GDM1 (cell line): ENCODE measurements at regions not wholly inside any gene's neighbourhood (a gene's known extent, or its start where the extent isn't known, plus 50 kb on each side); places are given as distances from the start of the nearest gene placed in this dataset.

Source experiments
- DNase-seq: peaks from one replicate; lab custom pipeline; 2025; lab: John Stamatoyannopoulos, UW

DNA sequence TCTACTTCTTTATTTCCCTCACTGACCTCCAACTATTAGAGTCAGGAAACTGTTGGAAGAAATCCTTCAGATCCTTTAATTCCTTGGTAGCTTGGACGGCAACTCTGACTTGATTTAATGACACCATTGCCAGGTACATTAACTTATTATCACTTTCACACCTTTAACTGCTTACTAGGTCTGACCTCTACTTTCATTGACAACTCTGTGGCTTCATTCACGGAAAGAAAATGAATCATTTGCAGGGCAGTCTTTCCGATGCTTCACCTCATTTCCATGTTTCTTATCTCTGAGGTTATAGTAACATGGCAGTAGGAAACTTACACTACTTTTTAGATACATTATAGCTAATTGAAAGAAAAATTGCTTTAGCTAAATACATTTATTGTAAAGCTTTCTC lies 82.6 kb upstream of the PDGFD start:
- no peak for DNase-seq

DNA sequence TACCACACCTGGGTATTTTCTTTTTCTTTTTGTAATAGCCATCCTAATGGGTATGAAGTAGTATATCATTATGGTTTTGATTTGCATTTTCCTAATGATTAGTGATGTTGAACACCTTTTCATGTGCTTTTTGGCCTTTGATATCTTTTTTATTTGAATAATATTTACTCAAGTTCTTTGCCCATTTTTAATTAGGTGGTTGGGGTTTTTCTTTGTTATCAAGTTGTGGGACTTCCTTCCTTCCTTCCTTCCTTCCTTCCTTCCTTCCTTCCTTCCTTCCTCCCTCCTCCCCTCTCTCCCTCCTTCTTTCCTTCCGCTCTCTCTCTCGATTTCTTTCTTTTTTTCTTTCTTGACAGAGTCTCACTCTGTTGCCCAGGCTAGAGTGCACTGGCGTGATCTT lies 75.0 kb upstream of the PDGFD start:
- DNase-seq: no peak

DNA sequence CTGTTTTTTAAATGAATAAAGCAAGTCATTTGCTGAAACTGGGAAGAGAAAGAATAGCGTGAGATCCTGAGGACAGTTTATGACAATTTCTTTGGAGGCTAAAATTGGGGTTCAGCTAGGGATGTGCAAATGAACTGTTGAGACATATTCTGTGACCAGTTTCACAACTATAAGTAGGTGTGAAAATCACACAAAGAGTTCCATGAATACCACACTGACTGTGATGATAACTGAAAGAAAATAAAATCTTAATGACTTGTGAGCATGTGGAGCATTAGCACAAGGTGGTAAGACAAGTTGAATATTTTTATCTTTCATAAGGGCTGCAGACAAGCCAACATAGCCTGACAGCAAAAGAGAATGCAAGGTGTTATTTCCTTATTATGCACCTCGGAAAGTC lies 61.1 kb upstream of the PDGFD start:
- no peak for DNase-seq

DNA sequence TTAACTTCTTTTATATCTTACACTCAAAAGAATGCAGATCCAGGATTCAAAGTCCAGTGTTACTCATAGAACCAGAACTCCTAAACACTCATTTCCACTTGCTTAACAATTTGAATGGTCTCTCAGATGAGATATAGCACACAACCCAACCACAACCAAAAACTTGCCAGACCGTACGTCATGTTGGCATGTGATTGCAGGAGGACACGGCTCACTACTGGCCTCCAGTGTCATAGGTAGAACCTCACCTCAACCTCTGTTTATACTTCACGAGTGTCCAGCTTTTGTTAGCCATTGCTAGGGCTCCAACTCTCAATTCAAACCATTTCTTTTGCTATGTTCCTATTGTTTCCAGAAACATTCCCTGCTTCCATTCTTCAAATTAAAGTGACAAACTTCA lies 58.5 kb upstream of the PDGFD start:
- DNase-seq: no peak

DNA sequence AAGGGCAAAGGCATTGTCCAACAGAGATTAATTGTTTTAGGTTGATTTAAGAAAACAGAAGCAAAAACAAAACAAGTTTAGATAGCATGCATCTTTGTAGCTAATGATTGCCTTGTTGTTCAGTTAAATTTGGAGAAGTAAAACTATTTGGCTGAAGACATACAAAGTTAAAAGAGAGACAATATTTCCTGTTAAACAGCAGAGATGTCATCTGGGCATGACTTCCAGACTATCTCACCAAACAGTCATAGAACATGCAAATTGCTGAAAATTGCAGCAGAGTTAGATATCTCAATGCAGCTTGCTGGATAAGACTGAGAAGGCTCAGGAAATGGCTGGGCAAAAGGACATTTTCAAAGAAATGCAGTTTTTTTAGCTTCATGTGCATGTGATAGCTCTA lies 57.5 kb upstream of the PDGFD start:
- no peak for DNase-seq

DNA sequence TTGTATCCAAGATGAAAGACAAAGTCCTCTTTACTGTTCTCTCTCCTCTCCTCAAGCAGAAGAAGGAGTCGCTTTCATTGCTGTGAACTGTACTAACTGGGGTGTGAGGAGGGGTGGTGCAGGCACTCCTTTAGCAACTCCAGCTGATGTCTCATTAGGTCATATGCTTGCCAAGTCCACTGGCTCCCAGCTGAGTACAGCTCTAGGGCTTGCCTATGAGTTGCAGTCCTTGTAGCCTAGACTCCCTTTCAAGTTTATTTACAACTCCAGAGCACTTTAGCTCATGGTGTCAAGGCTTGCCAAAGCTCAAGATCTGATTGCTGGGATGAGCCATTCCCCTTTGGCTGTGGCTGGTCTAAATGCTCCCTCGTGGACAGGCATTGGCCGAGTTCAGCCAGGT lies 55.1 kb upstream of the PDGFD start:
- no peak for DNase-seq

DNA sequence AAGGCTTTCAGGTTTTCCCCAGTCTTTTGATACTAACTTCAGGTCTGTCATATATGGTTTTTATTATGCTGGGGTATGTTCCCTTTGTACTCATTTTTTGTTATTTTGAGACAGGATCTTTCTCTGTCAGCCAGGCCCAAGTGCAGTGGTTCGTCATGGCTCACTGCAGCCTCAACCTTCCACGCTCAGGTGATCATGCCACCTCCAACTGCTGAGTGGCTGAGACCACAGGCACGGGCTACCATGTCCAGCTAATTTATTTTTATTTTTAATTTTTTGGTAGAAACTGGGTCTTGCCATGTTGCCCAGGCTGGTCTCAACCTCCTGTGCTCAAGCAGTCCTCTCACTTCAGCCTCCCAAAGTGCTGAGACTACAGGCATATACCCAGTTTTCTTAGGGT lies 50.6 kb upstream of the PDGFD start:
- DNase-seq: no peak
